ENCODE measurements at regions not wholly inside any gene's neighbourhood (a gene's known extent, or its start where the extent isn't known, plus 50 kb on each side); places are given as distances from the start of the nearest gene placed in this dataset.

DNA sequence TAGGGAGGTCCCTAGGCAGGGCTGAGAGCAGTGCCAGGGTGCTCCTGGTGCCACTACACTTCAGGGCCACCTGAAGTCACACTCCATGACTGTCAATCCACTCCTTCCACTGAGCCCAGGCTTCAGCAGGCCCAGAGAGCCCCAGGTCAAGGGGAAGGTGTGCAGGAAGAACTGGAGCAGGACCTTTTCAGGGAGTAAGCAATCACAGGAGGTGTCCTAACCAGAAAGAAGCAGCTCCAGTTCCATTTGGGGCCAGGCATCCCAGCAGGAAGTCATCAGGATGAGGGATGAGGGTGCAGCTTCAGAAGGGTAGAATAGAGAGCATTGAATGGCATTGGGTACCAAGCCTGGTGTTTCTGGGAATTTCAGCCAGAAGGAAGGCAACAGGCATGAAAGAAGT, 556.5 kb downstream of the INSC start:
- Histone ChIP-seq H3K27ac (ENCODE audit: insufficient read length, low read depth, low read length) (no peak overlapping the region), H3K23ac (ENCODE audit: insufficient read length, low read depth, low read length) (no peak overlapping the region), H3T11ph (ENCODE audit: low read length) (no peak overlapping the region), H3K14ac (ENCODE audit: insufficient read depth, low read length) (no peak overlapping the region), H3K4me2 (ENCODE audit: insufficient read depth, insufficient read length, low read length) (no peak overlapping the region), H2BK120ac (ENCODE audit: low read depth, low read length, poor library complexity, severe bottlenecking) (no peak overlapping the region), H4K5ac (ENCODE audit: insufficient read length, low read depth, low read length) (no peak overlapping the region), H3K27me3 (ENCODE audit: insufficient read depth, low read length) (no peaks in the 10 kb centered on the region), H3K4me1 (ENCODE audit: insufficient read depth, low read length) (no peaks in the 10 kb centered on the region), H3K56ac (ENCODE audit: insufficient read length, low read depth, low read length) (no peak overlapping the region), H3K4ac (ENCODE audit: low read depth, low read length) (no peak overlapping the region), H2AK5ac (ENCODE audit: insufficient read length, low read length) (no peak overlapping the region), H3K79me2 (ENCODE audit: insufficient read depth, low read length) (no peaks in the 10 kb centered on the region), H4K91ac (ENCODE audit: insufficient read length, low read depth, low read length) (no peak overlapping the region), H2BK5ac (ENCODE audit: insufficient read length, low read length) (no peak overlapping the region), H3K23me2 (ENCODE audit: insufficient read length, low read depth, low read length, poor library complexity, severe bottlenecking) (no peaks in the 10 kb centered on the region), H2BK15ac (ENCODE audit: low read depth, low read length) (no peak overlapping the region; the same call in 1 of the 2 replicates), H2BK12ac (ENCODE audit: insufficient read length, low read depth, low read length) (no peak overlapping the region), H4K20me1 (ENCODE audit: control insufficient read depth, insufficient read depth, insufficient read length) (no peaks in the 10 kb centered on the region), H2AFZ (ENCODE audit: low read length) (no peak overlapping the region), H3K18ac (ENCODE audit: insufficient read length, low read depth, low read length) (no peak overlapping the region), H2BK20ac (ENCODE audit: low read depth, low read length, poor library complexity, severe bottlenecking) (no peak overlapping the region), H3K9ac (ENCODE audit: extremely low read depth, insufficient read length, low read length) (no peak overlapping the region), H4K8ac (replicated peaks; ENCODE audit: insufficient read length, low read depth, low read length) (no peak overlapping the region), H3K9me3 (ENCODE audit: control insufficient read depth, low read depth, low read length) (no peaks in the 10 kb centered on the region), H3K79me1 (ENCODE audit: insufficient read depth, low read depth, low read length, poor library complexity, severe bottlenecking) (no peaks in the 10 kb centered on the region)
- no peak for DNase-seq
- Mint-ChIP-seq H3K4me1 (no peaks in the 10 kb centered on the region; a peak in 1 of 4 replicates), H3K36me3 (ENCODE audit: insufficient read depth in 1 of 3, low read depth in 3 of 3) (peaks cover 0 to under 1% (median 0%) of the 10 kb centered on the region in 3 experiments; a peak in 1 of 7 replicates), H3K27ac (no peak overlapping the region), H3K27me3 (ENCODE audit: low read depth) (peaks cover 8% of the 10 kb centered on the region), H3K4me3 (no peak overlapping the region), H3K9me3 (peaks cover 2 to 4% of the 10 kb centered on the region in 2 experiments; a peak in 2 of 5 replicates)
- TF ChIP-seq CTCF (conservative IDR thresholded peaks at IDR 0.05): no peak

Measured in H9 (cell line).